ENCODE measurements at regions not wholly inside any gene's neighbourhood (a gene's known extent, or its start where the extent isn't known, plus 50 kb on each side); places are given as distances from the start of the nearest gene placed in this dataset.

- H3K4me1 Mint-ChIP-seq = no peaks in the 10 kb centered on the region
- no peaks in the 10 kb centered on the region for H3K27me3 Mint-ChIP-seq
- Histone ChIP-seq H3K4me3 (ENCODE audit: low read depth, low read length) (no peak overlapping the region), H3K4me1 (ENCODE audit: control insufficient read depth, insufficient read depth, low read length, poor library complexity, severe bottlenecking) (no peaks in the 10 kb centered on the region), H3K27me3 (ENCODE audit: control insufficient read depth, insufficient read depth, low read length) (no peaks in the 10 kb centered on the region), H3K27ac (ENCODE audit: insufficient read depth, low read length, poor library complexity, severe bottlenecking) (no peak overlapping the region), H3K36me3 (ENCODE audit: control insufficient read depth, insufficient read depth, low read length) (no peaks in the 10 kb centered on the region), H3K9me3 (ENCODE audit: control insufficient read depth in 2 of 2, low read length in 2 of 2) (no peaks in the 10 kb centered on the region)
- no peaks in the 10 kb centered on the region for H3K36me3 Mint-ChIP-seq
- no peak overlapping the region for H3K4me3 Mint-ChIP-seq
- DNase-seq (no peak), ATAC-seq (ENCODE audit: low read depth in 2 of 2) (no peak)
- H3K27ac Mint-ChIP-seq = no peak overlapping the region
- peaks cover 0 to 3% (median 0%) of the 10 kb centered on the region in 7 donors for H3K9me3 Mint-ChIP-seq
These were observed 317.0 kb upstream of the MMADHC start for GRCh38 chr2:149904352-149905175.

DNA sequence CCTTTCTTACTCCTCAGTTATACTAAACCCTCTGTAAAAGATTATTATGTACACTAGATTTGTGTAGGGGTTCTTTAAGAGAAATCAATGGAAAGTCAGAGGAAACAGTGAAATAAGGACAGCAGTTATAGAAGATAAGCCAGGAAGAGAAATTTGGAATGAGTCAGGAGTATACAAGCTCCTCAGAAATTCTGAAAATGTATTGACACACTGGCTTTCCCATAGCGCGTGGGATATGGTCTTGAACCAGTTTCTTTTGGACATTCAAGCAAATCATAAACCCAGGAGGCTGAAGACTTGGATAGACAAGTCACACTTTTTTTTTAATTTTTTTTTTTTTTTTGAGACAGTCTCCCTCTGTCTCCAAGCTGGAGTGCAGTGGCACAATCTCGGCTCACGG lies 316.1 kb upstream of the MMADHC start:
- H3K4me1 Mint-ChIP-seq = no peaks in the 10 kb centered on the region
- no peak for ATAC-seq (ENCODE audit: low read depth in 2 of 2)

GRCh38 chr2:149902081-149902480 lies 314.5 kb upstream of the MMADHC start:
- H3K27ac ChIP-seq (ENCODE audit: insufficient read depth, low read length, poor library complexity, severe bottlenecking) = no peak overlapping the region
- no peaks in the 10 kb centered on the region for H3K27me3 ChIP-seq (ENCODE audit: control insufficient read depth, insufficient read depth, low read length)
- Mint-ChIP-seq H3K27ac (no peak overlapping the region), H3K9me3 (peaks cover 0 to 7% (median 0%) of the 10 kb centered on the region in 7 donors), H3K4me3 (no peak overlapping the region), H3K27me3 (no peaks in the 10 kb centered on the region), H3K4me1 (no peaks in the 10 kb centered on the region), H3K36me3 (no peaks in the 10 kb centered on the region)
- H3K4me3 ChIP-seq (ENCODE audit: low read depth, low read length) = no peak overlapping the region
- ATAC-seq (ENCODE audit: low read depth in 2 of 2) (no peak), DNase-seq (no peak)
- no peaks in the 10 kb centered on the region for H3K9me3 ChIP-seq (ENCODE audit: control insufficient read depth in 2 of 2, low read length in 2 of 2)
- H3K4me1 ChIP-seq (ENCODE audit: control insufficient read depth, insufficient read depth, low read length, poor library complexity, severe bottlenecking) = no peaks in the 10 kb centered on the region
- no peaks in the 10 kb centered on the region for H3K36me3 ChIP-seq (ENCODE audit: control insufficient read depth, insufficient read depth, low read length)

More for the DNA sequence above, 316.1 kb upstream of the MMADHC start:
- no peaks in the 10 kb centered on the region for H3K4me1 ChIP-seq (ENCODE audit: control insufficient read depth, insufficient read depth, low read length, poor library complexity, severe bottlenecking)
- H3K27ac ChIP-seq (ENCODE audit: insufficient read depth, low read length, poor library complexity, severe bottlenecking) = no peak overlapping the region
- H3K9me3 ChIP-seq (ENCODE audit: control insufficient read depth in 2 of 2, low read length in 2 of 2) = no peaks in the 10 kb centered on the region
- no peaks in the 10 kb centered on the region for H3K27me3 ChIP-seq (ENCODE audit: control insufficient read depth, insufficient read depth, low read length)
- no peak for DNase-seq
- Mint-ChIP-seq H3K36me3 (no peaks in the 10 kb centered on the region), H3K27ac (no peak overlapping the region), H3K27me3 (no peaks in the 10 kb centered on the region), H3K9me3 (peaks cover 0 to 2% (median 0%) of the 10 kb centered on the region in 7 donors), H3K4me3 (no peak overlapping the region)
- H3K4me3 ChIP-seq (ENCODE audit: low read depth, low read length) = no peak overlapping the region
- H3K36me3 ChIP-seq (ENCODE audit: control insufficient read depth, insufficient read depth, low read length) = no peaks in the 10 kb centered on the region

DNA sequence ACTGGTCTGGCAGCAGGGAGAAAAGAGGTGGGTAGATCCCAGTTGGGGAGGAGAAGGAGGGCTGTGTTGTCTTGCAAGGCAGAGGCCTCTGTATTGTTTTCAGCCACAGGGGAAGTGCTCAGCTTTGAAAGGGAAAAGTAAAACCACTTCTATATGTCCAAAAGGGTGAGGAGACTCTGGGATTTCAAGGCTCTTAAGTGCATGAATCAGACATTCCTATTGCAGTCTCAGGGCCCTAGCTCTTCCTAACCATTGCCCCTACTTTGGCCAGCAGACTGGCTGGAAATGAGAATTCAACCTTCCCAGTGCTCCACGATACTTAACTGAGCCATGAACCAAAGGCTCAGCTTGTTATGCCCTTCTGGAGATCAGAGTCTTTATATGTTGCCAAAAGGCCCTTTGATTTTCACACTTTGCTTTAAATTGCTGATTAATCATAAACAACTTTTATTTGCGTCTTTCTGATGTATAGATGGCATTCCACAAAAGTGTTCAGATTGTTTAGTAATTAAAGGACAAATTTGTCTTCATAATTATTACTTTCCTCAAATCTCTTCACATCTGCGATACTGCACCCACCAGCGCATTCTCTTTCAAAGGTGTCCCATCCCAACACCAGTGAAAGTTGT lies 313.8 kb upstream of the MMADHC start:
- Histone ChIP-seq H3K4me1 (ENCODE audit: control insufficient read depth, insufficient read depth, low read length, poor library complexity, severe bottlenecking) (no peaks in the 10 kb centered on the region), H3K27me3 (ENCODE audit: control insufficient read depth, insufficient read depth, low read length) (no peaks in the 10 kb centered on the region), H3K4me3 (ENCODE audit: low read depth, low read length) (no peak overlapping the region), H3K27ac (ENCODE audit: insufficient read depth, low read length, poor library complexity, severe bottlenecking) (no peak overlapping the region), H3K36me3 (ENCODE audit: control insufficient read depth, insufficient read depth, low read length) (no peaks in the 10 kb centered on the region), H3K9me3 (ENCODE audit: control insufficient read depth in 2 of 2, low read length in 2 of 2) (no peaks in the 10 kb centered on the region)
- Mint-ChIP-seq H3K36me3 (no peaks in the 10 kb centered on the region), H3K4me3 (no peak overlapping the region), H3K9me3 (peaks cover 0 to 7% (median 0%) of the 10 kb centered on the region in 7 donors), H3K27ac (no peak overlapping the region), H3K27me3 (no peaks in the 10 kb centered on the region), H3K4me1 (no peaks in the 10 kb centered on the region)
- DNase-seq (no peak), ATAC-seq (ENCODE audit: low read depth in 2 of 2) (no peak)

DNA sequence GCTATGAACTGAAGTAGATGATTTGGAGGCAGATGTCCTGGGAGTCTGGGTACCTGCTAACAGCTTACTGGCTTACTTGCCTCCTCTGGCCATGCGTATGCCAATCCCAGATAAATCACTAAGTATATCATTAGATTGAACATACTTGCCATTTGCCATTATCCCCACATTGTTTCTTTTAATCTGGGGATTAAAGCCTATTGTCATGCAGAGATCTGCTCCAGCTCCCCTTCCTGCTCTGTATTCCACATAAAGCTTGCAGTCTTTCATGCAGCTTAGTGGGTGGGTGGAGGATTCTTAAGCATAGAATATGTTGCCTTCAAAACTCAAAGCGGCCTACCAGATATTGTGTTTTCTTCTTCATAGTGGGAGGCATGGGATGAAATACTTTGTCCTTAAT lies 311.8 kb upstream of the MMADHC start:
- H3K9me3 Mint-ChIP-seq = peaks cover 0 to 7% (median 0%) of the 10 kb centered on the region in 7 donors
- no peaks in the 10 kb centered on the region for H3K4me1 Mint-ChIP-seq
- ATAC-seq (ENCODE audit: low read depth in 2 of 2) (no peak), DNase-seq (no peak)
- no peaks in the 10 kb centered on the region for H3K9me3 ChIP-seq (ENCODE audit: control insufficient read depth in 2 of 2, low read length in 2 of 2)
- no peak overlapping the region for H3K27ac ChIP-seq (ENCODE audit: insufficient read depth, low read length, poor library complexity, severe bottlenecking)
- H3K4me1 ChIP-seq (ENCODE audit: control insufficient read depth, insufficient read depth, low read length, poor library complexity, severe bottlenecking) = no peaks in the 10 kb centered on the region
- no peaks in the 10 kb centered on the region for H3K27me3 ChIP-seq (ENCODE audit: control insufficient read depth, insufficient read depth, low read length)
- no peaks in the 10 kb centered on the region for H3K27me3 Mint-ChIP-seq
- H3K36me3 Mint-ChIP-seq = no peaks in the 10 kb centered on the region
- no peak overlapping the region for H3K27ac Mint-ChIP-seq
- peak overlapping the region in 1 of 4 donors; percentile 62 for H3K4me3 Mint-ChIP-seq
- no peak overlapping the region for H3K4me3 ChIP-seq (ENCODE audit: low read depth, low read length)
- no peaks in the 10 kb centered on the region for H3K36me3 ChIP-seq (ENCODE audit: control insufficient read depth, insufficient read depth, low read length)

DNA sequence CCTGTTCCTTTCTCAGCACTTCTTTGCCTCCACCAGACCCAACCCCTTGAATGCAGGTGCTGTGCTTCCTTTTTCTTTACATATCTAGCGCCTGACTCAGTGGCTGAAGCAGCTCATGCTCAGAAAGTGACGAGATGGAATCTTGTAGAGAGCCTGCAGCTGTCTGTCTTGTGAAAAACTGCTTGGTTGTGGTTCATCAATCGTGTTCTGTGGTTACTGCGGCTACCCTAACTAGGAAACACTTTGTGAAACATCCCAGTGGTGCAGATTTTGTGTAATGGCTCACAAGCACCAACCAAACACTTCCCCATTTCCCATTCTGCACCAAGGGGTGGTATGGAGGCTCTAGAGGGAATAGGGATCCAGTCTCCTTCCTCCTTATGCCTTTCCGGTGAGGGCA lies 307.2 kb upstream of the MMADHC start:
- Mint-ChIP-seq H3K27ac (no peak overlapping the region), H3K4me3 (no peak overlapping the region), H3K4me1 (no peaks in the 10 kb centered on the region), H3K9me3 (peaks cover 0 to 8% (median 3%) of the 10 kb centered on the region in 7 donors), H3K36me3 (no peaks in the 10 kb centered on the region), H3K27me3 (no peaks in the 10 kb centered on the region)
- no peak for DNase-seq
- ATAC-seq (ENCODE audit: low read depth in 2 of 2) = no peak
- Histone ChIP-seq H3K4me1 (ENCODE audit: control insufficient read depth, insufficient read depth, low read length, poor library complexity, severe bottlenecking) (no peaks in the 10 kb centered on the region), H3K36me3 (ENCODE audit: control insufficient read depth, insufficient read depth, low read length) (no peaks in the 10 kb centered on the region), H3K9me3 (ENCODE audit: control insufficient read depth in 2 of 2, low read length in 2 of 2) (no peaks in the 10 kb centered on the region), H3K4me3 (ENCODE audit: low read depth, low read length) (no peak overlapping the region), H3K27me3 (ENCODE audit: control insufficient read depth, insufficient read depth, low read length) (no peaks in the 10 kb centered on the region), H3K27ac (ENCODE audit: insufficient read depth, low read length, poor library complexity, severe bottlenecking) (no peak overlapping the region)

GRCh38 chr2:149894226-149894625 lies 306.7 kb upstream of the MMADHC start:
- ATAC-seq (ENCODE audit: low read depth in 2 of 2) (no peak), DNase-seq (no peak)
- no peak overlapping the region for H3K4me3 Mint-ChIP-seq
- H3K4me1 ChIP-seq (ENCODE audit: control insufficient read depth, insufficient read depth, low read length, poor library complexity, severe bottlenecking) = no peaks in the 10 kb centered on the region
- no peaks in the 10 kb centered on the region for H3K9me3 ChIP-seq (ENCODE audit: control insufficient read depth in 2 of 2, low read length in 2 of 2)
- H3K27ac ChIP-seq (ENCODE audit: insufficient read depth, low read length, poor library complexity, severe bottlenecking) = no peak overlapping the region
- H3K9me3 Mint-ChIP-seq = peaks cover 0 to 9% (median 4%) of the 10 kb centered on the region in 7 donors
- no peak overlapping the region for H3K27ac Mint-ChIP-seq
- no peaks in the 10 kb centered on the region for H3K36me3 Mint-ChIP-seq
- no peaks in the 10 kb centered on the region for H3K4me1 Mint-ChIP-seq
- no peaks in the 10 kb centered on the region for H3K27me3 ChIP-seq (ENCODE audit: control insufficient read depth, insufficient read depth, low read length)
- no peak overlapping the region for H3K4me3 ChIP-seq (ENCODE audit: low read depth, low read length)
- H3K36me3 ChIP-seq (ENCODE audit: control insufficient read depth, insufficient read depth, low read length) = no peaks in the 10 kb centered on the region
- no peaks in the 10 kb centered on the region for H3K27me3 Mint-ChIP-seq

DNA sequence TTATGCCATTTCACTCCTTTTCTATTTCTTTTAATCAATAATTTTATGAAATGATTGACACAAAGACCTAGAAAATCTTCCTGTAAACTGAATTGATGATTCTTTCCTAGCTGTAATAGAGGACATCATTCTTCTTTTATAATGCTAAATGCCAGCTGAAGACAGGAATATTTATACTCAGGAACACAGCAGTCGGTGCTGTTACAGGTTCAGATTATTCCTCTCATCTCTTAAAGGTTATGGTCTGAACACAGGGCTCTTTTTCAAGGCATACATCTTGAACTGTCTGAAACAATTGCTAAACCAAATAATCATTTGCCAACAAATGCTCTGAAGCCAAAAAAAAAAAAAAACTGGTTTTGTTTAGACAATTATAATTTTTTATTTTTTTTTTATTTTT lies 305.0 kb upstream of the MMADHC start:
- no peaks in the 10 kb centered on the region for H3K4me1 Mint-ChIP-seq
- ATAC-seq (ENCODE audit: low read depth in 2 of 2) (no peak), DNase-seq (no peak)
- H3K9me3 Mint-ChIP-seq = peaks cover 0 to 7% (median 4%) of the 10 kb centered on the region in 7 donors
- no peaks in the 10 kb centered on the region for H3K36me3 Mint-ChIP-seq
- Histone ChIP-seq H3K36me3 (ENCODE audit: control insufficient read depth, insufficient read depth, low read length) (no peaks in the 10 kb centered on the region), H3K4me3 (ENCODE audit: low read depth, low read length) (no peak overlapping the region), H3K9me3 (ENCODE audit: control insufficient read depth in 2 of 2, low read length in 2 of 2) (no peaks in the 10 kb centered on the region), H3K27me3 (ENCODE audit: control insufficient read depth, insufficient read depth, low read length) (no peaks in the 10 kb centered on the region), H3K4me1 (ENCODE audit: control insufficient read depth, insufficient read depth, low read length, poor library complexity, severe bottlenecking) (no peaks in the 10 kb centered on the region), H3K27ac (ENCODE audit: insufficient read depth, low read length, poor library complexity, severe bottlenecking) (no peak overlapping the region)
- H3K27me3 Mint-ChIP-seq = no peaks in the 10 kb centered on the region
- no peak overlapping the region for H3K4me3 Mint-ChIP-seq
- no peak overlapping the region for H3K27ac Mint-ChIP-seq
